ENCODE measurements at regions not wholly inside any gene's neighbourhood (a gene's known extent, or its start where the extent isn't known, plus 50 kb on each side); places are given as distances from the start of the nearest gene placed in this dataset.

GRCh38 chr6:4580361-4580760, 195.8 kb upstream of the CDYL start:
- TF ChIP-seq POLR2AphosphoS5 (IDR thresholded peaks at IDR 0.05; ENCODE audit: low read depth, low read length) (no peak), CTCF (IDR thresholded peaks at IDR 0.05) (no peak)

All from Panc1 (cell line).